ENCODE measurements at regions not wholly inside any gene's neighbourhood (a gene's known extent, or its start where the extent isn't known, plus 50 kb on each side); places are given as distances from the start of the nearest gene placed in this dataset.

GRCh38 chr7:52431082-52431815 lies 604.2 kb upstream of the POM121L12 start:
- Histone ChIP-seq H3K9me3 (ENCODE audit: control insufficient read depth, low read length) (no peaks in the 10 kb centered on the region), H2BK15ac (ENCODE audit: low read depth, poor library complexity, severe bottlenecking) (no peak overlapping the region), H3K36me3 (ENCODE audit: control insufficient read depth in 1 of 2, insufficient read depth in 2 of 2, low read depth in 1 of 2, low read length in 2 of 2) (no peaks in the 10 kb centered on the region), H2BK5ac (ENCODE audit: low read depth, low read length, poor library complexity, severe bottlenecking) (no peak overlapping the region), H2BK120ac (ENCODE audit: low read depth, low read length) (no peak overlapping the region), H3K79me1 (replicated peaks; ENCODE audit: low read length, poor library complexity, severe bottlenecking) (no peaks in the 10 kb centered on the region), H3K27me3 (ENCODE audit: control insufficient read depth in 1 of 2, insufficient read depth in 1 of 2, low read length in 2 of 2) (no peaks in the 10 kb centered on the region), H4K91ac (ENCODE audit: low read length) (no peak overlapping the region), H3K14ac (ENCODE audit: low read length in 2 of 2) (peak overlapping the region in 1 of 2 experiments; percentile 32), H3K9ac (ENCODE audit: low read length) (no peak overlapping the region), H3K4me1 (ENCODE audit: control insufficient read depth, insufficient read depth, low read depth, low read length) (peaks cover 1% of the 10 kb centered on the region), H2AFZ (ENCODE audit: low read depth, low read length) (no peak overlapping the region), H2BK12ac (ENCODE audit: low read length in 2 of 2) (no peak overlapping the region), H4K8ac (ENCODE audit: low read length) (no peak overlapping the region), H3K18ac (ENCODE audit: low read depth in 1 of 2, low read length in 2 of 2) (no peak overlapping the region), H3K23ac (ENCODE audit: low read length in 2 of 2) (no peak overlapping the region), H2AK5ac (ENCODE audit: low read length, severe bottlenecking) (no peak overlapping the region), H3K4me3 (ENCODE audit: insufficient read depth in 1 of 2, low read depth in 1 of 2, low read length in 2 of 2) (peak overlapping the region in 1 of 2 experiments; percentile 24), H3K4ac (ENCODE audit: low read depth in 1 of 2, low read length in 2 of 2) (no peak overlapping the region), H3K4me2 (ENCODE audit: low read length, poor library complexity, severe bottlenecking) (no peak overlapping the region), H3K27ac (ENCODE audit: low read length, poor library complexity, severe bottlenecking) (no peak overlapping the region)
- no peak for DNase-seq
- 91% methylated on average over 36 of the region's 36 CpGs for WGBS

- H3K27ac ChIP-seq (ENCODE audit: low read length, poor library complexity, severe bottlenecking): no peak overlapping the region
- no peaks in the 10 kb centered on the region for H3K36me3 ChIP-seq (ENCODE audit: control insufficient read depth in 1 of 2, insufficient read depth in 2 of 2, low read depth in 1 of 2, low read length in 2 of 2)
- no peak overlapping the region for H2AFZ ChIP-seq (ENCODE audit: low read depth, low read length)
- H3K23ac ChIP-seq (ENCODE audit: low read length in 2 of 2): no peak overlapping the region
- H4K91ac ChIP-seq (ENCODE audit: low read length): no peak overlapping the region
- no peak overlapping the region for H3K4me2 ChIP-seq (ENCODE audit: low read length, poor library complexity, severe bottlenecking)
- H2BK120ac ChIP-seq (ENCODE audit: low read depth, low read length): no peak overlapping the region
- H2BK5ac ChIP-seq (ENCODE audit: low read depth, low read length, poor library complexity, severe bottlenecking): no peak overlapping the region
- H3K79me1 ChIP-seq (replicated peaks; ENCODE audit: low read length, poor library complexity, severe bottlenecking): no peaks in the 10 kb centered on the region
- no peak overlapping the region for H3K9ac ChIP-seq (ENCODE audit: low read length)
- H2AK5ac ChIP-seq (ENCODE audit: low read length, severe bottlenecking): no peak overlapping the region
- no peaks in the 10 kb centered on the region for H3K4me1 ChIP-seq (ENCODE audit: control insufficient read depth, insufficient read depth, low read depth, low read length)
- H4K8ac ChIP-seq (ENCODE audit: low read length): no peak overlapping the region
- no peak overlapping the region for H3K18ac ChIP-seq (ENCODE audit: low read depth in 1 of 2, low read length in 2 of 2)
- no peaks in the 10 kb centered on the region for H3K27me3 ChIP-seq (ENCODE audit: control insufficient read depth in 1 of 2, insufficient read depth in 1 of 2, low read length in 2 of 2)
- 84% methylated on average over 1 of the region's 1 CpG for WGBS
- no peak for DNase-seq
- no peak overlapping the region for H3K14ac ChIP-seq (ENCODE audit: low read length in 2 of 2)
- no peak overlapping the region for H3K4me3 ChIP-seq (ENCODE audit: insufficient read depth in 1 of 2, low read depth in 1 of 2, low read length in 2 of 2)
- no peak overlapping the region for H3K4ac ChIP-seq (ENCODE audit: low read depth in 1 of 2, low read length in 2 of 2)
- no peak overlapping the region for H2BK12ac ChIP-seq (ENCODE audit: low read length in 2 of 2)
- peaks cover 3% of the 10 kb centered on the region for H3K9me3 ChIP-seq (ENCODE audit: control insufficient read depth, low read length)
- no peak overlapping the region for H2BK15ac ChIP-seq (ENCODE audit: low read depth, poor library complexity, severe bottlenecking)
These were observed 612.2 kb upstream of the POM121L12 start for GRCh38 chr7:52423251-52423650.

- Histone ChIP-seq H3K4ac (ENCODE audit: low read depth in 1 of 2, low read length in 2 of 2) (no peak overlapping the region), H3K4me2 (ENCODE audit: low read length, poor library complexity, severe bottlenecking) (no peak overlapping the region), H3K4me1 (ENCODE audit: control insufficient read depth, insufficient read depth, low read depth, low read length) (no peaks in the 10 kb centered on the region), H2AK5ac (ENCODE audit: low read length, severe bottlenecking) (no peak overlapping the region), H3K36me3 (ENCODE audit: control insufficient read depth in 1 of 2, insufficient read depth in 2 of 2, low read depth in 1 of 2, low read length in 2 of 2) (no peaks in the 10 kb centered on the region), H4K91ac (ENCODE audit: low read length) (no peak overlapping the region), H2AFZ (ENCODE audit: low read depth, low read length) (no peak overlapping the region), H3K9ac (ENCODE audit: low read length) (no peak overlapping the region), H3K27me3 (ENCODE audit: control insufficient read depth in 1 of 2, insufficient read depth in 1 of 2, low read length in 2 of 2) (no peaks in the 10 kb centered on the region), H3K9me3 (ENCODE audit: control insufficient read depth, low read length) (peaks cover 15% of the 10 kb centered on the region), H3K79me1 (replicated peaks; ENCODE audit: low read length, poor library complexity, severe bottlenecking) (no peaks in the 10 kb centered on the region), H3K14ac (ENCODE audit: low read length in 2 of 2) (no peak overlapping the region), H2BK120ac (ENCODE audit: low read depth, low read length) (no peak overlapping the region), H3K4me3 (ENCODE audit: insufficient read depth in 1 of 2, low read depth in 1 of 2, low read length in 2 of 2) (no peak overlapping the region), H2BK12ac (ENCODE audit: low read length in 2 of 2) (no peak overlapping the region), H3K18ac (ENCODE audit: low read depth in 1 of 2, low read length in 2 of 2) (no peak overlapping the region), H4K8ac (ENCODE audit: low read length) (no peak overlapping the region), H3K27ac (ENCODE audit: low read length, poor library complexity, severe bottlenecking) (no peak overlapping the region), H2BK5ac (ENCODE audit: low read depth, low read length, poor library complexity, severe bottlenecking) (no peak overlapping the region), H3K23ac (ENCODE audit: low read length in 2 of 2) (no peak overlapping the region), H2BK15ac (ENCODE audit: low read depth, poor library complexity, severe bottlenecking) (no peak overlapping the region)
- DNase-seq: no peak
- 68% methylated on average over 4 of the region's 5 CpGs for WGBS
These were observed 622.4 kb upstream of the POM121L12 start for GRCh38 chr7:52413051-52413450.

GRCh38 chr7:52410032-52410431 lies 625.4 kb upstream of the POM121L12 start:
- Histone ChIP-seq H4K91ac (ENCODE audit: low read length) (no peak overlapping the region), H2BK12ac (ENCODE audit: low read length in 2 of 2) (no peak overlapping the region), H3K36me3 (ENCODE audit: control insufficient read depth in 1 of 2, insufficient read depth in 2 of 2, low read depth in 1 of 2, low read length in 2 of 2) (no peaks in the 10 kb centered on the region), H3K27ac (ENCODE audit: low read length, poor library complexity, severe bottlenecking) (no peak overlapping the region), H2BK5ac (ENCODE audit: low read depth, low read length, poor library complexity, severe bottlenecking) (no peak overlapping the region), H3K14ac (ENCODE audit: low read length in 2 of 2) (no peak overlapping the region), H3K4me3 (ENCODE audit: insufficient read depth in 1 of 2, low read depth in 1 of 2, low read length in 2 of 2) (no peak overlapping the region), H3K27me3 (ENCODE audit: control insufficient read depth in 1 of 2, insufficient read depth in 1 of 2, low read length in 2 of 2) (no peaks in the 10 kb centered on the region), H3K9me3 (ENCODE audit: control insufficient read depth, low read length) (peaks cover 15% of the 10 kb centered on the region), H3K23ac (ENCODE audit: low read length in 2 of 2) (no peak overlapping the region), H2BK120ac (ENCODE audit: low read depth, low read length) (no peak overlapping the region), H3K4me1 (ENCODE audit: control insufficient read depth, insufficient read depth, low read depth, low read length) (no peaks in the 10 kb centered on the region), H4K8ac (ENCODE audit: low read length) (no peak overlapping the region), H2AFZ (ENCODE audit: low read depth, low read length) (no peak overlapping the region), H2AK5ac (ENCODE audit: low read length, severe bottlenecking) (no peak overlapping the region), H2BK15ac (ENCODE audit: low read depth, poor library complexity, severe bottlenecking) (no peak overlapping the region), H3K4ac (ENCODE audit: low read depth in 1 of 2, low read length in 2 of 2) (no peak overlapping the region), H3K9ac (ENCODE audit: low read length) (no peak overlapping the region), H3K79me1 (replicated peaks; ENCODE audit: low read length, poor library complexity, severe bottlenecking) (no peaks in the 10 kb centered on the region), H3K18ac (ENCODE audit: low read depth in 1 of 2, low read length in 2 of 2) (no peak overlapping the region), H3K4me2 (ENCODE audit: low read length, poor library complexity, severe bottlenecking) (no peak overlapping the region)
- no peak for DNase-seq
- WGBS: 80% methylated on average over 2 of the region's 4 CpGs

All from mesenchymal stem cell (in vitro differentiated cells and primary cell).